GM23338 (cell line): ENCODE measurements at regions not wholly inside any gene's neighbourhood (a gene's known extent, or its start where the extent isn't known, plus 50 kb on each side); places are given as distances from the start of the nearest gene placed in this dataset.

ENCODE experiments used
- ATAC-seq: fragments of 200-7000 bp; cut with Tn5 transposase; 3 replicates; pipeline ENCODE4 v1.9.1; 2020
- DNase-seq: peaks from one replicate; pipeline ENCODE4 v3.0.0-alpha.2; 2015; ENCODE audit warnings: low spot score
- H2AFZ ChIP-seq: fragments of 200-600 bp; sonication (generic); 2 replicates; pipeline ENCODE4 v1.8.0; 2016; ENCODE audit warnings: antibody characterized with exemption, mild to moderate bottlenecking, moderate library complexity
- H3F3A ChIP-seq: fragments of 200-600 bp; sonication (generic); replicated peaks from 2 replicates; pipeline ENCODE4 v1.8.0; 2017; ENCODE audit warnings: antibody characterized with exemption, mixed run types, low read depth
- H3K27ac ChIP-seq: fragments of 200-600 bp; sonication (generic); 2 replicates; pipeline ENCODE4 v1.6.1; 2016; ENCODE audit warnings: low read depth
- H3K27me3 ChIP-seq: fragments of 200-600 bp; sonication (generic); 2 replicates; pipeline ENCODE4 v1.8.0; 2016; ENCODE audit warnings: mild to moderate bottlenecking, mixed run types, moderate library complexity; ENCODE audit not compliant: insufficient read depth
- H3K36me3 ChIP-seq: fragments of 200-600 bp; sonication (generic); 2 replicates; pipeline ENCODE4 v1.8.0; 2016; ENCODE audit warnings: mild to moderate bottlenecking; ENCODE audit not compliant: insufficient read depth
- H3K4me1 ChIP-seq: fragments of 200-600 bp; sonication (generic); 2 replicates; pipeline ENCODE4 v1.8.0; 2016; ENCODE audit warnings: mild to moderate bottlenecking, moderate library complexity; ENCODE audit not compliant: insufficient read depth
- H3K4me2 ChIP-seq: fragments of 200-600 bp; sonication (generic); 2 replicates; pipeline ENCODE4 v1.7.1; 2017; ENCODE audit warnings: mixed run types
- H3K4me3 ChIP-seq: fragments of 200-600 bp; sonication (generic); 2 replicates; pipeline ENCODE4 v1.6.1; 2016; ENCODE audit warnings: mixed run types
- H3K79me2 ChIP-seq: fragments of 200-600 bp; sonication (generic); replicated peaks from 2 replicates; pipeline ENCODE4 v1.8.0; 2017; ENCODE audit warnings: mild to moderate bottlenecking; ENCODE audit not compliant: insufficient read depth
- H3K9me2 ChIP-seq: fragments of 200-600 bp; sonication (generic); 2 replicates; pipeline ENCODE4 v1.8.0; 2017; ENCODE audit not compliant: insufficient read depth
- H4K20me1 ChIP-seq: fragments of 200-600 bp; sonication (generic); replicated peaks from 2 replicates; pipeline ENCODE4 v1.8.0; 2017; ENCODE audit warnings: mild to moderate bottlenecking; ENCODE audit not compliant: insufficient read depth
- H3K27ac Mint-ChIP-seq: 2 replicates; pipeline ENCODE4 v1.8.0; 2020; ENCODE audit warnings: inconsistent platforms, mild to moderate bottlenecking, moderate library complexity, mixed read lengths
- H3K27me3 Mint-ChIP-seq: 3 replicates; pipeline ENCODE4 v1.8.0; 2022; ENCODE audit warnings: low read depth, mild to moderate bottlenecking, moderate library complexity, mixed read lengths, inconsistent platforms; ENCODE audit not compliant: insufficient read depth, poor library complexity
- H3K36me3 Mint-ChIP-seq: 3 replicates; pipeline ENCODE4 v1.8.0; 2021; ENCODE audit warnings: low read depth, mild to moderate bottlenecking, inconsistent platforms, moderate library complexity, mixed read lengths
- H3K4me1 Mint-ChIP-seq: 3 replicates; pipeline ENCODE4 v1.8.0; 2020; ENCODE audit warnings: mild to moderate bottlenecking, inconsistent platforms, mixed read lengths
- H3K4me3 Mint-ChIP-seq: 3 replicates; pipeline ENCODE4 v1.8.0; 2021; ENCODE audit warnings: moderate library complexity, mild to moderate bottlenecking, inconsistent platforms, mixed read lengths
- H3K9me3 Mint-ChIP-seq: 3 replicates; pipeline ENCODE4 v1.8.0; 2020; ENCODE audit warnings: moderate library complexity, mild to moderate bottlenecking, inconsistent platforms, mixed read lengths
- CREB1 ChIP-seq: fragments of 250-450 bp; sonication (Bioruptor Pico); IDR thresholded peaks from 2 replicates; pipeline ENCODE4 v1.5.0; 2020; ENCODE audit warnings: low read depth, mild to moderate bottlenecking, moderate library complexity
- EZH2 ChIP-seq: fragments of 200-600 bp; sonication (generic); IDR thresholded peaks from one replicate; pipeline ENCODE4 v1.8.0; 2017; ENCODE audit warnings: antibody characterized with exemption, mild to moderate bottlenecking, low read depth; ENCODE audit not compliant: unreplicated experiment
- EZH2phosphoT487 ChIP-seq: fragments of 200-600 bp; sonication (generic); IDR thresholded peaks from one replicate; pipeline ENCODE4 v1.8.1; 2018; ENCODE audit warnings: antibody characterized with exemption; ENCODE audit not compliant: unreplicated experiment
- JUNB ChIP-seq: IDR thresholded peaks from one replicate; pipeline ENCODE4 v1.6.1; 2016; ENCODE audit warnings: antibody characterized with exemption; ENCODE audit not compliant: unreplicated experiment
- NANOG ChIP-seq: IDR thresholded peaks from 2 replicates; pipeline ENCODE4 v1.6.1; 2016; ENCODE audit warnings: antibody characterized with exemption, borderline replicate concordance
- POLR2AphosphoS5 ChIP-seq: IDR thresholded peaks from 2 replicates; pipeline ENCODE4 v1.6.1; 2016; ENCODE audit warnings: antibody characterized with exemption, low read depth
- REST ChIP-seq: IDR thresholded peaks from one replicate; pipeline ENCODE4 v1.6.1; 2018; ENCODE audit warnings: antibody characterized with exemption; ENCODE audit not compliant: unreplicated experiment
- STAT1 ChIP-seq: IDR thresholded peaks from one replicate; pipeline ENCODE4 v1.6.1; 2016; ENCODE audit warnings: antibody characterized with exemption; ENCODE audit not compliant: unreplicated experiment
- ZNF114 ChIP-seq: fragments of 250-450 bp; sonication (Bioruptor Pico); IDR thresholded peaks from 2 replicates; pipeline ENCODE4 v1.5.0; 2020; ENCODE audit warnings: mild to moderate bottlenecking, moderate library complexity
- ZNF331 ChIP-seq: fragments of 250-450 bp; sonication (Bioruptor Pico); IDR thresholded peaks from 2 replicates; pipeline ENCODE4 v1.5.0; 2020; ENCODE audit warnings: low read depth, mild to moderate bottlenecking, moderate library complexity
- ZNF462 ChIP-seq: fragments of 250-450 bp; sonication (Bioruptor Pico); IDR thresholded peaks from 2 replicates; pipeline ENCODE4 v1.5.0; 2020; ENCODE audit warnings: mild to moderate bottlenecking, moderate library complexity
- TF ChIP-seq, protein P1 (sequence below), 2 experiments: fragments of 200-600 bp in 1 of 2; sonication (generic) in 1 of 2; conservative IDR thresholded peaks; 2 replicates each; pipeline versions ENCODE4 v1.5.1 to v1.6.1; 2016 to 2017; ENCODE audit warnings: antibody characterized with exemption in 2 of 2, low read depth in 2 of 2, mild to moderate bottlenecking in 2 of 2, moderate library complexity in 1 of 2
- TF ChIP-seq, protein P2 (sequence below): IDR thresholded peaks from 2 replicates; pipeline ENCODE4 v1.6.1; 2016; ENCODE audit warnings: antibody characterized with exemption

- H3K4me2 ChIP-seq, result no peak overlapping the region
- peaks cover 13% of the 10 kb centered on the region for H3K9me2 ChIP-seq
- DNase-seq (no peak), ATAC-seq (no peak)
- TF ChIP-seq CREB1 (CRISPR knock-in tag) (no peak), ZNF331 (CRISPR knock-in tag) (no peak), EZH2phosphoT487 (no peak), REST (no peak), ZNF462 (CRISPR knock-in tag) (no peak), EZH2 (no peak), STAT1 (no peak), ZNF114 (CRISPR knock-in tag) (no peak), JUNB (no peak), NANOG (no peak), POLR2AphosphoS5 (no peak)
- TF ChIP-seq, protein P1, sequence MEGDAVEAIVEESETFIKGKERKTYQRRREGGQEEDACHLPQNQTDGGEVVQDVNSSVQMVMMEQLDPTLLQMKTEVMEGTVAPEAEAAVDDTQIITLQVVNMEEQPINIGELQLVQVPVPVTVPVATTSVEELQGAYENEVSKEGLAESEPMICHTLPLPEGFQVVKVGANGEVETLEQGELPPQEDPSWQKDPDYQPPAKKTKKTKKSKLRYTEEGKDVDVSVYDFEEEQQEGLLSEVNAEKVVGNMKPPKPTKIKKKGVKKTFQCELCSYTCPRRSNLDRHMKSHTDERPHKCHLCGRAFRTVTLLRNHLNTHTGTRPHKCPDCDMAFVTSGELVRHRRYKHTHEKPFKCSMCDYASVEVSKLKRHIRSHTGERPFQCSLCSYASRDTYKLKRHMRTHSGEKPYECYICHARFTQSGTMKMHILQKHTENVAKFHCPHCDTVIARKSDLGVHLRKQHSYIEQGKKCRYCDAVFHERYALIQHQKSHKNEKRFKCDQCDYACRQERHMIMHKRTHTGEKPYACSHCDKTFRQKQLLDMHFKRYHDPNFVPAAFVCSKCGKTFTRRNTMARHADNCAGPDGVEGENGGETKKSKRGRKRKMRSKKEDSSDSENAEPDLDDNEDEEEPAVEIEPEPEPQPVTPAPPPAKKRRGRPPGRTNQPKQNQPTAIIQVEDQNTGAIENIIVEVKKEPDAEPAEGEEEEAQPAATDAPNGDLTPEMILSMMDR (conservative IDR thresholded peaks at IDR 0.05; ENCODE audit: low read depth in 2 of 2), result no peak
- TF ChIP-seq, protein P2, sequence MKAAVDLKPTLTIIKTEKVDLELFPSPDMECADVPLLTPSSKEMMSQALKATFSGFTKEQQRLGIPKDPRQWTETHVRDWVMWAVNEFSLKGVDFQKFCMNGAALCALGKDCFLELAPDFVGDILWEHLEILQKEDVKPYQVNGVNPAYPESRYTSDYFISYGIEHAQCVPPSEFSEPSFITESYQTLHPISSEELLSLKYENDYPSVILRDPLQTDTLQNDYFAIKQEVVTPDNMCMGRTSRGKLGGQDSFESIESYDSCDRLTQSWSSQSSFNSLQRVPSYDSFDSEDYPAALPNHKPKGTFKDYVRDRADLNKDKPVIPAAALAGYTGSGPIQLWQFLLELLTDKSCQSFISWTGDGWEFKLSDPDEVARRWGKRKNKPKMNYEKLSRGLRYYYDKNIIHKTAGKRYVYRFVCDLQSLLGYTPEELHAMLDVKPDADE, result no peak
- H4K20me1 ChIP-seq, result no peaks in the 10 kb centered on the region
- no peaks in the 10 kb centered on the region for H3F3A ChIP-seq
- Mint-ChIP-seq H3K9me3 (no peaks in the 10 kb centered on the region; the same call in 2 of the 3 replicates), H3K4me1 (peaks cover 6% of the 10 kb centered on the region; the same call in 2 of the 3 replicates), H3K36me3 (no peaks in the 10 kb centered on the region), H3K27ac (no peak overlapping the region), H3K27me3 (no peaks in the 10 kb centered on the region), H3K4me3 (no peak overlapping the region)
- no peak overlapping the region for H3K27ac ChIP-seq
- no peak overlapping the region for H2AFZ ChIP-seq
- H3K27me3 ChIP-seq, result no peaks in the 10 kb centered on the region
- H3K4me3 ChIP-seq, result no peak overlapping the region
- H3K36me3 ChIP-seq, result no peaks in the 10 kb centered on the region
- no peaks in the 10 kb centered on the region for H3K79me2 ChIP-seq
- no peaks in the 10 kb centered on the region for H3K4me1 ChIP-seq
Observed at GRCh38 chr2:198953328-198953727, 504.4 kb downstream of the SATB2 start.
